Stimulated activated naive CD8-positive, alpha-beta T cell treated with anti-CD3 and anti-CD28 coated beads, Interleukin-15, Interleukin-2, amounts not matched to agents 100 U/mL and 50 U/mL, for 24 hours (primary cell): ENCODE measurements at regions not wholly inside any gene's neighbourhood (a gene's known extent, or its start where the extent isn't known, plus 50 kb on each side); places are given as distances from the start of the nearest gene placed in this dataset.

Experiments
- ATAC-seq: fragments of 150-1000 bp; cut with Tn5 transposase; one replicate; pipeline ENCODE4 v1.10.0; 2021
- DNase-seq: peaks from one replicate; pipeline ENCODE4 v3.0.0; 2021

DNA sequence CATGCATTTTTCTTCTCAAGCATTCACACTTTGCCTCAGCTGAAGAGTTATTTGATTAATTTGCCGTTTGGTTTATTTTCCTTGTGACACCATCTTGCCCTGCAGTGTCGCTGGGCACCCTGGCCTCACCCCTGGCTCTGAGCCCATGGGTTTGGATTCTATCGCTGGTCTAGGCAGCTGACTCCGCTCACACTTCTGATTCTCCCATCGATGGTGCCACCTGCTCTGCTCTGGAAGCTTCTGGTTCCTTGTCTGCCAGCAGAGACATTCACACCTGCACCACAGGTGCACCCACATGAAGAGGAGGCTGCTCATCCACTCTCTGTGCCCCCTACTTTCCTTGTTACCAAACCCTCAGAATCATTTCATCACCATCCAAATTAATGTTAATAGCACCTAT lies 291.6 kb upstream of the CDH4 start:
- DNase-seq (no peak), ATAC-seq (no peak)

DNA sequence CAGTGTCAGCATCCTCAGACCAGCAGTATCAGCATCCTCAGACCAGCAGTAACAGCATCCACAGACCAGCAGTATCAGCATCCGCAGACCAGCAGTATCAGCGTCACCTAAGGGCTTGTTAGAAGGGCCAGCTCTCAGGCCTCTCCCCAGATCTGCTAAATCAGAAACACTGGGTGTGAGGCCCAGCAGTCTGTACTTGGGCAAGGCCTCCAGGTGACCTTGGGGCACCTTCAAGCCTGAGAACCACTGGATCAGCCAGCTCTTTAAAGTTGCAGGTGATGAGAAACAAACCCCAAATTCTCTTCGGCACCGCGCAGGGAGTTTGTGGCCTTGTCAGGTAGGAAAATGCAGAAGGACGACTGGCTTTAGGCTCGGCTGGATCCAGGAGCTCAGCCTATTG lies 290.5 kb upstream of the CDH4 start:
- DNase-seq (no peak), ATAC-seq (no peak)

DNA sequence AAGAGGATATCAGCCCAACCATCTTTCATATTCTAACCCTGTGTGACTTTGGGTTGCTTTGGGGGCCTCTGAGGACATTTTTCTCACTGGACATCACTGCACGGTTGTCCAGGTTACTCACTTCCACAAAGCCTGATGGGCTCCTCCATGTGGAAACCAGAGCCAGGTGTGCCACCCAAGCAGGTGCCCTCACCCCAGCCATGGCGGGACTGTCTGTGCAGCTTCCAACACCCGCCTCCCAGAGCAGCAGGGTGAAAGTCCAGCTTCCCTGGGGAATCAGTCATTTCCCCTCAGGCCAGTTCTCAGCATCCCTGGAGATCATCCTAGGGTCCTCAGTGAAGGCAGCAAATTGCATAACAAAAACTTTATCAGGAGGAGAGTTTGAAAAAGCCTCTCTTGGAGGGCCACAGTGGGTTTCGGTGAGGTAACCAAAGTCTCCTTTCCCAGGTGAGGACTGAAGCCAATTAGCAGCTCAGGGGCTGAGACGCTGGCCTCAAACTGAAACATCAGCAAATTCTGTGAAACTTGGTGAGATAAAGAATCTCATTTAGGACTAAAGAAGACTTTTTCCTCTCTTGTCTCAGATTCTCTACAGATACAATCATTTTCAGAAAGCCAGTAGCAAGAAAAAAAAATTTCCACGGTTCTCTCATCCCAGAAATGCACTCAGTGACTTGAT lies 289.6 kb upstream of the CDH4 start:
- no peak for ATAC-seq

DNA sequence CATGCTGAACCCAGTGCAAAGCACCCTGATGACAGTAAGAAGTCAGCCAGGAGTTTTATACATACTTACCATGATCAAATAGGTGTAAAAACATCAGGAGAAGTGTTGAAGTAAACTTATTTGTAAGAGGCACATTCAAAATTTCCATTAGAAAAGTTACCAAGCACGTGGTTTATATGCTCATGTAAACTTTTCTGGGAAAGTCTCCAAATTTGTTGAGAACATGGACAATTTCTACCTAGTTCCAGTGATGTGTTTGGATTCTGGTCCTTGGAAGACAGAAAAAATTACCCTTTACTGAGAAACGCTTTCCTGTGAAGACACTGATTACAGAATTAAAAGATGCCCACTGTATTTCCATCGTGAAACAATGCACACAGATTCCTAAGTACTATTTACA lies 288.9 kb upstream of the CDH4 start:
- no peak for DNase-seq
- no peak for ATAC-seq

More for the DNA sequence above, 289.6 kb upstream of the CDH4 start:
- no peak for DNase-seq

DNA sequence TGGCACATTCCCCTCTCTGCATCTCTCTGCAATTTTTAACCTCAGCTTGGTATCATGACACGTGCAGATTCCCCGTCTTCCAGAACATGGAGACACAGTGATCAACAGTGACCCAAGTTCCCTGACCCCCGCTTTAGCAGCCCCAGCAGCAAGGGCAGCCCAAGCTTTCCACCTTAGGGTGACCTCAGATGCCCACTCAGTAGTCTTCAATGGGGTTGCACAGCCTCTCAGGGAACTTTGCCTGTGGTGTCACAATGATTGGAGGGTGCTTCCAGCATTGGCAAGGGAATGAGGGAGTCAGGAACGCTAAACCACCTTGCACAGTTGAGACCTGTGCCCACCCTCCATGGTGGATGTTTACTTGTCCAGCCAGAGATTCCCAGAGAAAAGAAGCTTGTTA lies 287.1 kb upstream of the CDH4 start:
- ATAC-seq = no peak

DNA sequence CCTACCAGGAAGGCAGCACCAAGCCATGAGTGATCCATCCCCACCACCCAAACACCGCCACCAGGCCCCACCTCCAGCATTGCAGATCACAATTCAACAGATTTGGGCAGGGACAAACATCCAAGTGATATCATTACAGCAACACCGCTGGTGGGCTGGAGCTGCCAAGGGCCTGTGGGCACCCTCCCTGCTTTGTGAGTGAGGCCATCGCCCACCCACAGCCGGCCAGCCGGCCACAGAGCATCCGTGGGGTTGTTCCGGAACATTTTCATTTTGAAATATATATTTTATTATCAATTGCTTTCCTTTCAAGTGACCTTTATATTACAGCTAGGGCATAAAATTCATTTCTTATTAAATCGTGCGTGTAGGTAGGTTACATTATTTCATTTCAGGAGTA lies 286.0 kb upstream of the CDH4 start:
- DNase-seq = no peak
- ATAC-seq = no peak

More for the DNA sequence above, 287.1 kb upstream of the CDH4 start:
- no peak for DNase-seq

DNA sequence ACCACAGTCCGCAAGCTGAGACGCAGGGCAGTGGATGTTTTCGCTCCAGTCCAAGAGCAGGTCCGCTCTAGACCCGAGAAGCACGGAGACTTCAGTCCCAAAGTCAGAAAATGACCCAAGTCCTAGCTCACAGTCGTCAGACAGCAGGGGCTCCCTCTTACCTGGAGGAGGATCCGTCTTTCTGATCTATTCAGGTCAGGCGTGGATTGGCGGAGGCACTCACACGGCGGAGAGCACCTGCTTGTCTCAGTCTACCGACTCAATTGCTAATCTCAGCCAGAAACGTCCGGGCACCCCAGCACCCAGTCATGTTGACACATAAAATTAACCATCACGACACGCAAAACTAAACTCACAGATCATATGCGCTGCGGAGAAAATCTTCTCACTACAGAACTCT lies 285.3 kb upstream of the CDH4 start:
- DNase-seq = no peak
- no peak for ATAC-seq

DNA sequence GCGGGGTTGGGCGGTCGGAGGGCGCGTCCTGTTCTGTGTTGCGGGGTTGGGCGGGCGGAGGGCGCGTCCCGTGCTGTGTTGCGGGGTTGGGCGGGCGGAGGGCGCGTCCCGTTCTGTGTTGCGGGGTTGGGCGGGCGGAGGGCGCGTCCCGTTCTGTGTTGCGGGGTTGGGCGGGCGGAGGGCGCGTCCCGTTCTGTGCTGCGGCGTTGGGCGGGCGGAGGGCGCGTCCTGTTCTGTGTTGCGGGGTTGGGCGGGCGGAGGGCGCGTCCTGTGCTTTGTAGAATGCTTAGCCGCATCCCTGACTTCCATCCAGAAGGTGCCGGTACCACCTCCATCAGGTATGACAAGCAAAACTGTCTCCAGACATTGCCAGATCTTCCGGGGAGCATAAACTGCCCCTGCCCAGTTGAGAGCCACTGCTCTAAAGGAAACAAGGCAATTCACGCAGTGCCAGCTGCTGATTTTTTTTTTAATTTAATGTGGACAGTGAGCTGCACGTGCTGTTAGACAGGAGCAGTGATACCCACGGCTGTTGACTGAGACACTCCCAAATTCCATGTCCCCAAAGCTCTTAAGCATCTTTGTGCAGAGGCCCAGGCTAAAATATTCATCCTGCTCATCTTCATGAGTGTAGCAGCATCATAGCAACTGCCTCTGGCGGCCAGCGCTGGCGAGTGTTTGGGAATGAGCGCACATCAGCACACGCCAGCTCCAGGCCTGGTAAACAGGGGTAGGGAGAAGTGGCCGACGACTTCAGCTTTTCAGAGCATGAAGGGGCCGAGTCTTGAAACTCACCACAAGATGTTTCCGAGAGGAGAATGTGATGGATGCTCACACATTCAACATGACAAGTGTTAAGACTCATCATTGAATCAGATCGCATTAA lies 284.4 kb upstream of the CDH4 start:
- DNase-seq (no peak), ATAC-seq (no peak)

DNA sequence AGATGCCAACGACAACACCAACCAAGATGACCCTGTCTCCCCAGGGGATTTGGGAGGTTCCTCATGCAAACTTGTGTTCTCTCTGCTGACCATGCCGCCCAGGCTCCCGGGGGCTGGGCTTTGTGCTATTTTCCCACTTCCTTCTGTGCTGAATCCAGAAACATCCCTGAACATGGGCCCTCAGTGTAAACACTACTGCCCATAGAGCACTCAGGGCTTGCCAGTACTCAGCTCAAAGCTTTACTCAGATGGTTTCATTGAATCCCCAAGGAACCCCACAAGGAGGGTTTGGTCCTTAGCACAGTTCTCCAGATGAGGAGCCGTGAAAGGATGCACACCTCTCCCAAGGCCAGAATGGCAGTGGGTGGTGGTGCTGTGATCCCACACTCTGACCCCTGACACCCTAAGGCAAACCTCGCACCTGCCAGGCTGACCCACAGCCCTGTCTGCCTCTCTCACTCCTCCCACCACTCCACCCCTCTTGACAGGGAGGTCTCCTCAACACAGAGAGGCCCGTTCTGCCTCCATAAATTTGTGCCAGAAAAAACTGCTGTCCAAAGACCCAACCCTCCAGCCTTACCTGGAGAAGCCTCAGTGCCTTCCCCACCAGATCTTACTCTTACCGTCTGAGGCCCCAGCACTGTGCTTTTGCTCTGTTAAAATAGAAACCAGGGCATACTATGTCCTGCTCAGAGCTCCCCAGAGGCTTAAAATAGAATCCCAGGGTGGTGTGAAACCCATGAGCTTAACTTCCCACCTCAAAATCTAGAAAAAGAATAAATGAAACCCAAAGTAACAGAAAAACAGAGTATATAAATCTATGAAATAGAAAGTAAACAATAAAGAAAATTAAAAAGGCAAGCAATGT lies 283.0 kb upstream of the CDH4 start:
- ATAC-seq (no peak), DNase-seq (no peak)

DNA sequence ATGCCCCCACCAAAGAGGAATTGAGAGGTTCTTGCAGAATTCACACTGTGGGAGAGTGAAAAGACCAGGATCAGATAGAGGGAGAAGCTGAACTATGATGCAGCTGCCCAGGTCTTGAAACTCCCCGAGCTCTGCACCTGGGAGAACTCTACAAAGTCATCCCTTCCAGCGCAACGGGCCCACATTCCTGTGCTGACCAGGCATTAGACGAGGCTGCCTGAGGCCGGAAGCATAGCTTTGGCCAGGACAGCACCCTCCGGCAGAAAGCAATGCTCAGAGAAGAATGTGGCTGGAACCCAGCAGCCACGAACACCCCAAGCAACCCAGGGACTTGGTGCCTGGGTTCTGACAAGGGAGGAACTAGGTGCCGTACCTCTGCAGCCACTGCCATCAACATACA lies 281.5 kb upstream of the CDH4 start:
- no peak for ATAC-seq
- no peak for DNase-seq

DNA sequence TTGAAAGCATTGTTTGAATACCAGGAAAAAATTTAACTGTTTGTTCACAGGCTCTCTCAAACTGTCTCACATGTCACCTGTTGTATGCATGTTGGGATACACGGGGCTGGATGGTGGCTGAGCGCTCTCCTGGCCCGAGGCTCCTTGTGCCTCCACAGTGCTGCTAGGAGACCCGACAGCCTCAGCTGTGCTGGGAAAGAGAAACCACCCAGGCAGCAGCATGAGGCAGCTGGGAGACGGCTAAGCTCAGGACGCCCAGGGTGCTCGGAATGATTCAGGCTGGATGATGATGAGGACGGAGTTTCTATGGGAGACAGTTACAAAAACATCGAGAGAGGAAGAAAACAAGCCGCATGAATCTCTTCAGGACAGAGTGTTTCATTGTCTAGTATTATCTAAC lies 278.0 kb upstream of the CDH4 start:
- no peak for ATAC-seq
- DNase-seq = no peak

DNA sequence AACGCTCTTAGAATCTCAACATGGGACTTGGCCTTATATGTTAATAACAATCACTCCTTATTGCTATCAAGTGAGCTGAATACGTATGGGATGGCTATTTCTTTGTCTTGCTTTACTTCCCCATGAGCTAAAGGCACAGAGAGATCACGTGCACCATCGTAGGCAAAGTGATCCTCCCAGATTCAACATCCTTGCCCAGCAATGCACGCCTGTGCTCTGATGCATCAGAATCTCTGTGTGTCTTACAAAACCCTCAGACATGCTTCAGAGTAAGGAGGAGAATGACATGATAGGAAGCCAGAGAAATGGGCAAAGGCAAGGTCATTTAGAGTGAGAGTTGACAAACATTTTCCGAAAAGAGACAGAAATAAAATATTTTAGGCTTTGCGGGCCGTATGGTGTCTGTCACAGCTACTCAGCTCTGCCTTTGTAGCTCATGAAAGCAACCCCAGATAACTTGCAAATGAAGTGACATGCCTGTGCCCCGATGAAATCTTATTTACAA lies 277.6 kb upstream of the CDH4 start:
- no peak for DNase-seq
- ATAC-seq = no peak

DNA sequence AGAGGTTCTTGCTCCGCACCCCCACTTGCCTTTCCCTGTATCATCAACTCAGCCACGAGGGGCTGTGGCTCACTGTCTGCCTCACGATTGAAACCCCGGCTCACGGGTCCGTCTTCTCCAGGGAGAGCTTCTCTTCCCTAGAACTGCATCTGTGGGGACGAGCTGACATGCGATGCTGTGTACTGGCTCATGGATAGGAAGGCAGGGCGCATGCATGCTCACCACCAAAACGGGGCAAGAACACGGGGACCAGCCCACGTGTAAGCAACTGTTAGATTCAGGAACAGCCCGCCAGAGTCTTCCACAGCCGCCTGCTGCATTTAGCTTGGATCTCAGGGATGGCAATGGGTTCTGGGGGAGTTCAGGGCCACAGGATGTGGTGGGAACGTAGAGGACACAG lies 275.9 kb upstream of the CDH4 start:
- ATAC-seq = no peak
- no peak for DNase-seq

DNA sequence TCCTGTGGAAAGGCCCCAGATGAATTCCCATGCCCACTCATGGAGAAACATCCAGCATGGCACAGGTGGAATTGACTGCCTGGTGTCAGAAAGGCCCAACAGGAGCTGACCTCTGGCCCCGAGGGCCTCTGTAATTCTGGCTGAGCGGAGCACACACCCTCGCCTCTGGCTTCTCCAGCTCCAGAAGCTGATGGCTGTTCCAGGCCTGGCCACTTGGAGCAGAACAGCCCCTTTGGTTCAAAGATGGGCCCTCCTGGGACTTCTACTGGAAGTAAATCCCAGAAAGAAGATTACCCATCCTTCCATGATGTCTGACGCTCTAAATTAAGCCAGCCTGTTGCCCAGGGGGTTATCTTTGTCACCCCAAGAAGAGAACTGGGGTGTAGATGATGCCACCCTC lies 275.1 kb upstream of the CDH4 start:
- ATAC-seq (no peak), DNase-seq (no peak)

DNA sequence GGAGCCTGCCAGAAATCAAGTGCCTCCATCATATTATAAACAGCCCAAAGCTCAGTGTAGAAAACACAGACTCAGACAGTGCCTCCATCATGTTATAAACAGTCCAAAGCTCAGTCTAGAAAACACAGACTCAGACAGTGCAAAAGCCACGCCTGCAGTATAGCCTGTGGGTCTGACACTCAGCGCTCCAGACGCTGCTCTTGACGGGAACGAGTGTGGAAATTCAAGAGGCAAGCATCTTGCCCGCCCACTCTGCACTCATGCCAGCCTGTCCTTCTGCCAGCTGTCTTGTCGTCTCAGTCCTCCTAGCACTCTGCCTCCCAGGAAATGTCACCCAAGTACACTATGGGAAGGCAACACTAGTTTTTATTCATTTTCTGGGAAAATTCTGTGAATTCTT lies 274.2 kb upstream of the CDH4 start:
- no peak for DNase-seq
- ATAC-seq = no peak

DNA sequence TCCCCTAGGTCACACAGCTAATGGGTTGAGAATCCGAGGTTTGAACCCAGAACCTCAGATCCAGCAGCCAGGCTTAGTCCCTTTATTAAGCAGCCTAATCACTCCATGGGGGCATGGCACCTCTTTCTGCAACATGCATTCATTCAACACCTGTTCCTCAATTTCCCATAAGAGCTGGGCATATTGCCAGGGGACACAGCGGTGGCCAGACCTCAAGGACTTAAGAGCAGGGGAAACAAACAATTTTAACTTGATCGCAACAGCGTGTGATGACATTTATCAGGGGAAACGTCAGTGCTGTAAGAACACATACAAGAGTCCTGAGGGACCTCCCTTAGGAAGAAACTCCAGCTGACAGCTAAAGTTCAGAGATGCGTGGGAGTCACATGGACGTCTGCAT lies 267.4 kb upstream of the CDH4 start:
- DNase-seq (no peak), ATAC-seq (no peak)

DNA sequence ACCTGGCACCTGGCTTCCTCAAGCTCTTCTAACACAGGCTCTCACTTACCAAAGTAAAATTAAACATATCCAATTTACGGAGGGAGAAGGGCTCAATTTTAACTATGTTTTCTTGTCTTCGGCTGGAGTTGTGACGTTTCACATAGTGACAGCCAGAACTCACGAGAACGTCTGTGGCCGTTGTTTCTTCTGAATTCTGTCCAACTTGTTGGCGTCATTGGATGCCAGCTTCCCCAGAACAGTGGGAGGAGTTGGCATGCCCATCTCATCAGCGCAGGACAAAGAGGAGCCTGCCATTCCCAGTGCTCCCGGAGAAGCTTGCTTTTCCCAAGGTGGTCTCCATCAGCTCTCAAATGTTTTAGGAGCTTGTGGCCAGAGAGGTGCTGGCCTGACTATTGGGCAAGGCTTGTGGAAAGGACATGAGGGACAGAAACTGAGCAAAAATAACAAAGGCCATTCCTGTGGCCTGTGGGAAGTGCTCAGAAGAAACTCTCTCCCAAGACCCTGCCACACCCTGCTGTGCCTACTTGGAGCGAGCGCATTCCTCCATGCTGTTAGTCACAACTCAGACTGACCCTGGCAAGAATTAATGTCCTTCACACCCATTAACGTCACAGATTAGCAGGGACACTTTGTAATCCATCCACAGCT lies 265.4 kb upstream of the CDH4 start:
- no peak for DNase-seq
- ATAC-seq = no peak

DNA sequence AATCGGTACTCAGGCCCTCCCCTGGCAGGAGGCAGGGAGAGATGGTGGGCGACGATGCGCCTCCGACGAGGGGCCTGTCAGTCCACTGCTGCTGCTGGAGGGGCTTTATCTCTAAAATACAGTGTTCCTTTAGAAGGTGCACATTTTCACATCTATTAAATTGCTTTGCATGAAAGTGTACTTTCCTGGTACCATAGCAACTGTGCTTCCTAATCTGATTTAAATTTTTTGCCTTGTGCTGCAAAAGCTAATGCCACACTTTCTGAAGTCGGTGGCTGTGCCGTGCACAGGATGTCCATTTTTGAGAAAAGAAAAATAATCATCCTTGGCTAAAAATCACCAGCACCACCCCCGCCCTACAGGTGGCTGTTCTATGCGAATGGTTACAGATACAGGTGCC lies 262.0 kb upstream of the CDH4 start:
- DNase-seq = no peak
- ATAC-seq = no peak

DNA sequence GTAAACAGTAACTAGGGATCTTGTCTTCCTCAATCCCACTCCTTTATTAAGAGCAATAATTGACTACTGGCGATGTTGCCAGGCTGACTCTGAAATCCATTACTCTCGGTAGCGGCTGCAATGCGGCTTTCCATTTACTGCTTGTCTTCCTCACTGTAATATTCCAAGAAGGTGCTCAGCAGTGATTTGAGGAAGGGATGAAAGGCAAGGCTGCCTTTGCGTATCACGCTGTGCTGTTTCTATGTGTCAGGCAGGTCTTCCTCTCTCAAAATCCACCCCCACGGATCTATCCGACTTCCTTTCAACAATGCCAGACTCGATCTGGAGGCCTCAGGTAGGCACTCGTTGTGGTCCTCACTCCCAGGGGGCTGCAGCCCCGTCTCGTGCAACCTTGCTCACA lies 261.4 kb upstream of the CDH4 start:
- no peak for ATAC-seq
- DNase-seq = no peak

DNA sequence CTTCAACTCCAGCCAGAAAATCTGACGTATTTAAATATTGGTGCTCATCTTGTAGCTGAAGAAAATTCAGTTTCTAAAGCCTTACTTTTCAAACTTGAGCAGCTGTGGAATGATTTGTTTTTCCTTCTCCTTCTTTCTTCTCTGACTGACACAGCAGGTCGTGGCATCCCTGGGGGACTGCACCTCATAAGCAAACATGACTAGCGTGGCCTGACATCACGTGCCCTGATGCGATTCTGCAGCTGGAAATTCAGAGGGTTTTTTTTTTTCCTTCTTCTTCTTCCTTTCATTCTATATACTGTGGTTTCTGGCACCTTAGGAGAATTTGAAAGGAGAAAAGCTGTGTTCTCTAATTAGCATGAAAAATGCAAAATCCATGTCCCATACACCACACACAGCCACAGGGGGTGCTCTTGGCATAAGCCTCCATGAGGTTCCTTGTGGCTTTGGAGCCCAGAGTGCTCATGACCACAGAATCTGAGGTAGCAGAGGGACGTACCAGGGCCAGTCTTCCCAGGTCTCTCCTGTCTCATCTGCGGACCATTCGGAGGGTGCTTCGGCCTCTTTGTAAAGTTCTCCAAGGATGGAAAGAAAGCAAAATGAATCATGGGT lies 258.5 kb upstream of the CDH4 start:
- no peak for DNase-seq
- ATAC-seq = no peak

DNA sequence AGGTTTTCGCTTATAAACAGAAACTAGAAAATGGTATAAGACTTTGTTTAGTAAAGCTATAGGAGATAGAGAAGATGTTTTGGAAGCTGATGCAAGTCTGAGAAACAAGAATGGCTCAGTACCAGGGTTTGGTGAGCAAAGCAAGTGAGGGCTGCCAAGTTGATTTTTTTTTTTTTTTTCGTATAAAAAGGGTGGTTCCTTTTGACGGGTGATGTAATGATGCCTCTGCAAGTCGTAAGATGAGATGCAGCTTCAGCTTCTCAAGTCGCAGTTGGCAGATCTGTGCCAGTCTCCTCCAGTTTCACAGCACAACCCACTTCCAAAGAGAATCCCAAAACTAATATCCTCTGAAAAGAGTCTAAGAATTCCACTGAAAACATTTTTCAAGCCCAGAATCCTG lies 252.8 kb upstream of the CDH4 start:
- no peak for ATAC-seq
- DNase-seq = no peak

DNA sequence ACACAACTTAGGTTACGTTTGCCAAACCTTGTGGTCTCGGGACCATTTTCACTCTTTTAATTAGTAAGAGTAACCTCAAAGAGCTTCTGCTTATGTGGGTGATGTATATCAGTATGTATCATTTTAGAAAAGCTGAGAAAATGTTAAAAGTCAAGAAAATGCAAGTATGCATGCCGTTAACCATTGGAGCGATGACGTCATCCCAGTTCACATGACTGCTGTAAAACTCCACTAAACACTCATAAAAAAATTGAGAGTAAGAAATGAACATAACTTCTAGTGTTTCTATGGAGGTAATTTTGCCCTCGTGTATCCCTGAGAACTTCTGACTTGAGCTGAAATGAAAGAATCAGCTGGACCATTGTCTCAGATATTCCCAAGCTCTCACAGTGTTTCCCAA lies 250.0 kb upstream of the CDH4 start:
- no peak for DNase-seq
- ATAC-seq = no peak
